Common myeloid progenitor, CD34-positive (primary cell): ENCODE measurements at regions not wholly inside any gene's neighbourhood (a gene's known extent, or its start where the extent isn't known, plus 50 kb on each side); places are given as distances from the start of the nearest gene placed in this dataset.
"Not testable (repeated sequence)": the region's sequence is repeated elsewhere in the genome, so short reads cannot be mapped to it uniquely, and the experiment has no call there.

ENCODE experiments used
- CTCF ChIA-PET: fragments of 350-600 bp; sonication (Branson Sonifier 250); formaldehyde crosslinking; loops from one replicate; lab custom pipeline; 2021; ENCODE audit warnings: antibody characterized with exemption; lab: Charles Lee
- POLR2A ChIA-PET: fragments of 350-600 bp; sonication (Branson Sonifier 250); formaldehyde crosslinking; loops from one replicate; lab custom pipeline; 2021; ENCODE audit warnings: antibody characterized with exemption; lab: Charles Lee
- DNase-seq, 3 donors: peaks; one replicate each; pipeline versions ENCODE4 v3.0.0 to v3.0.0-alpha.2; 2013
- H3K27ac ChIP-seq, 2 experiments: 1 replicate in 1 of 2; 2 replicates in 1 of 2; pipeline ENCODE4 v1.7.0; 2013; ENCODE audit warnings: inconsistent platforms in 2 of 2, low read length in 2 of 2, mild to moderate bottlenecking in 2 of 2, low read depth in 1 of 2, moderate library complexity in 1 of 2; ENCODE audit not compliant: severe bottlenecking in 2 of 2, insufficient read depth in 1 of 2, poor library complexity in 1 of 2
- H3K27me3 ChIP-seq, 5 experiments: replicated peaks in 2 of 5; 1 replicate in 3 of 5; 2 replicates in 2 of 5; pipeline versions ENCODE4 v1.6.1 to v1.7.0; 2013; ENCODE audit warnings: low read length in 4 of 5, mild to moderate bottlenecking in 2 of 5, moderate library complexity in 2 of 5, inconsistent platforms in 1 of 5; ENCODE audit not compliant: insufficient read depth in 5 of 5, control insufficient read depth in 4 of 5
- H3K36me3 ChIP-seq, 4 experiments: 1 replicate in 2 of 4; 2 replicates in 2 of 4; pipeline versions ENCODE4 v1.6.1 to v1.7.0; 2013; ENCODE audit warnings: low read length in 3 of 4, control low read depth in 1 of 4, mild to moderate bottlenecking in 1 of 4; ENCODE audit not compliant: control insufficient read depth in 4 of 4, insufficient read depth in 4 of 4
- H3K4me1 ChIP-seq, 4 experiments: 1 replicate in 3 of 4; 2 replicates in 1 of 4; pipeline versions ENCODE4 v1.6.1 to v1.7.1; 2013; ENCODE audit warnings: low read length in 3 of 4, mild to moderate bottlenecking in 3 of 4, control low read depth in 1 of 4, inconsistent platforms in 1 of 4, moderate library complexity in 1 of 4; ENCODE audit not compliant: control insufficient read depth in 4 of 4, insufficient read depth in 4 of 4; ENCODE audit errors: control extremely low read depth in 1 of 4
- H3K4me3 ChIP-seq, 7 experiments: 1 replicate in 4 of 7; 2 replicates in 3 of 7; pipeline versions ENCODE4 v1.5.1 to v1.7.0; 2013; ENCODE audit warnings: mild to moderate bottlenecking in 7 of 7, low read length in 6 of 7, moderate library complexity in 6 of 7, inconsistent platforms in 2 of 7, low read depth in 2 of 7, control low read depth in 1 of 7; ENCODE audit not compliant: insufficient read depth in 4 of 7, control insufficient read depth in 1 of 7; ENCODE audit errors: extremely low read depth in 1 of 7
- H3K9me3 ChIP-seq, 5 experiments: 1 replicate in 4 of 5; 2 replicates in 1 of 5; pipeline versions ENCODE4 v1.6.1 to v1.7.1; 2013; ENCODE audit warnings: low read length in 4 of 5, mild to moderate bottlenecking in 2 of 5, inconsistent platforms in 1 of 5, low read depth in 1 of 5, moderate library complexity in 1 of 5; ENCODE audit not compliant: control insufficient read depth in 4 of 5, insufficient read depth in 2 of 5; ENCODE audit errors: control extremely low read depth in 1 of 5
- WGBS: methylation state at CpG from one replicate; pipeline ENCODE4 v1.1.5; 2013; ENCODE audit not compliant: insufficient coverage; 5-methylcytosine and 5-hydroxymethylcytosine counted together

DNA sequence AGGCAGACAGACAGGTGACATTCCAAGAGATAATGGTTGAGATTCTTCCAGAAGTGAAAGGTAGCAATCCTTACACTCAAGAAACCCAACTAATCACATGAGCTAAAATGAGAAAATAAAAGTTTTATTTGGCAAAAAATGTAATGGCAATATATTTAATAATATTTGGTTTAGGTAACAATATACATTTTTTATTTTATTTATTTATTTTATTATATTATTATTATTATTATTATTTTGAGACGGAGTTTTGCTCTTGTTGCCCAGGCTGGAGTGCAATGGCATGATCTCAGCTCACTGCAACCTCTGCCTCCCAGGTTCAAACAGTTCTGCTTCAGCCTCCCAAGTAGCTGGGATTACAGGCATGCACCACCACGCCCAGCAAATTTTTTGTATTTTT, 74.6 kb upstream of the TET2 start:
- not testable (repeated sequence) for H3K4me1 ChIP-seq, H3K27ac ChIP-seq, H3K9me3 ChIP-seq, H3K27me3 ChIP-seq, H3K4me3 ChIP-seq, H3K36me3 ChIP-seq, DNase-seq
- ChIA-PET CTCF (interaction anchor here (0.7 kb wide), 1 partner anchor 25 kb away, joined by 3 read pairs; no protein-coding TSS in a partner anchor), POLR2A (interaction anchor here (0.6 kb wide), 1 partner anchor 142 kb away, joined by 4 read pairs; no protein-coding TSS in a partner anchor)
- WGBS = 100% methylated on average over 1 of the region's 2 CpGs

DNA sequence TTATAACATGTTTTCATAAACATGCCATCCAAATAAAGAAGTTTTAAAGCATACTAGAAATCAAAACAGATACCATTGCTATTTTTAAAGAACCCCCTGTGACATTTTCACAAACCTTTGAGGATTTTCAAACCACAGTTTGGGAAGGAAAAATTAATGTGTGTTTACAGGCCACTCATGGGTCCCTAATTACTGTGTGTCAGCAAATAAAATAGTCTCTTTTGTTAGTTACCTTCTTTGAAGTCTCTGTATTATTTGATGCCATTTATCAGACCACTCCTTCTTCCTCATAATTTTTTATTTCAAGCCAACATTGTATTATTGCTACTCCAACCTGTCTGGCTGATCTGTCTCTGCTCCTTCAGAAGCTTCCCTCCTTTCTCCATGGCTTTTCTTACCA, 72.6 kb upstream of the TET2 start:
- CTCF ChIA-PET = interaction anchor here (0.6 kb wide), 1 partner anchor 21 kb away, joined by 4 read pairs; no protein-coding TSS in a partner anchor
- no peak for DNase-seq
- no peaks in the 10 kb centered on the region for H3K27me3 ChIP-seq
- H3K4me3 ChIP-seq = no peak overlapping the region
- no peaks in the 10 kb centered on the region for H3K4me1 ChIP-seq
- H3K27ac ChIP-seq = no peak overlapping the region
- no peaks in the 10 kb centered on the region for H3K9me3 ChIP-seq
- H3K36me3 ChIP-seq = no peaks in the 10 kb centered on the region
- POLR2A ChIA-PET = no interaction called here

- 44% methylated on average over 2 of the region's 2 CpGs for WGBS
- H3K4me1 ChIP-seq = no peaks in the 10 kb centered on the region
- H3K4me3 ChIP-seq = no peak overlapping the region
- H3K36me3 ChIP-seq = no peaks in the 10 kb centered on the region
- ChIA-PET CTCF (no interaction called here), POLR2A (no interaction called here)
- H3K27ac ChIP-seq = no peak overlapping the region
- H3K9me3 ChIP-seq = peaks cover 0 to 4% (median 2%) of the 10 kb centered on the region in 5 experiments
- DNase-seq = no peak
- H3K27me3 ChIP-seq = no peaks in the 10 kb centered on the region
Measured at GRCh38 chr4:105075045-105075444, 71.6 kb upstream of the TET2 start.

- DNase-seq = no peak
- no peaks in the 10 kb centered on the region for H3K27me3 ChIP-seq
- CTCF ChIA-PET = interaction anchor here (0.7 kb wide), 1 partner anchor 145 kb away, joined by 4 read pairs; no protein-coding TSS in a partner anchor
- H3K36me3 ChIP-seq = no peaks in the 10 kb centered on the region
- 93% methylated on average over 7 of the region's 10 CpGs for WGBS
- H3K9me3 ChIP-seq = peaks cover 0 to 25% (median 3%) of the 10 kb centered on the region in 5 experiments
- H3K27ac ChIP-seq = no peak overlapping the region
- no peak overlapping the region for H3K4me3 ChIP-seq
- POLR2A ChIA-PET = interaction anchor here (0.6 kb wide), 2 partner anchors 14 to 24 kb away, joined by 3 to 8 read pairs; no protein-coding TSS in a partner anchor
- peaks cover 0 to 9% (median 6%) of the 10 kb centered on the region in 4 experiments for H3K4me1 ChIP-seq
Measured at GRCh38 chr4:105088110-105088879, 58.4 kb upstream of the TET2 start.

DNA sequence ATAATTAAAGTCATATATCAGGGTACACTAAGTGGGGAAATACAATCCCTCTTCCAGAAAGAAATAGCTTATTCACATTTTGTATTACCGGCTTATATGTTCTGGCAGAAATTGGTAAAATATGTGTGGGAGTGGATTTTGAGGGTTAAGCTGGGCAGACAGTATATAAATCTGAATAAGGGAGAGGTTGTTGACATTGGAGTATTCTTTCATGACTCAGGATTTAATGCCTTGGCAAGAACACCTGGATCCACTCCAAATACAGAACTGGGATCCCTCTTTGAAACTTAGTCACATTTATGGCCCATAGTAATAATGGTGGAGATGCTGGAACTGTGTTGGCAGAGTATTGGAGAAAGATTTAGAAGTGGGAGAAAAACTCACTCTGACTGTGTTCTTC, 54.3 kb upstream of the TET2 start:
- Histone ChIP-seq H3K36me3 (no peaks in the 10 kb centered on the region), H3K9me3 (peaks cover 0 to 46% (median 7%) of the 10 kb centered on the region in 5 experiments), H3K4me1 (peaks cover 0 to 9% (median 6%) of the 10 kb centered on the region in 4 experiments), H3K27ac (no peak overlapping the region), H3K27me3 (no peaks in the 10 kb centered on the region), H3K4me3 (no peak overlapping the region)
- WGBS = 100% methylated on average over 1 of the region's 1 CpG
- POLR2A ChIA-PET = no interaction called here
- no peak for DNase-seq
- CTCF ChIA-PET = no interaction called here

- WGBS = no CpG with 5 or more reads among the region's 1 CpG
- ChIA-PET CTCF (no interaction called here), POLR2A (no interaction called here)
- Histone ChIP-seq H3K9me3 (peaks cover 0 to 49% (median 10%) of the 10 kb centered on the region in 5 experiments), H3K4me3 (no peak overlapping the region), H3K27ac (no peak overlapping the region), H3K27me3 (no peaks in the 10 kb centered on the region), H3K36me3 (no peaks in the 10 kb centered on the region), H3K4me1 (peaks cover 0 to 9% (median 6%) of the 10 kb centered on the region in 4 experiments)
- no peak for DNase-seq
Measured at GRCh38 chr4:105092768-105093167, 53.9 kb upstream of the TET2 start.

DNA sequence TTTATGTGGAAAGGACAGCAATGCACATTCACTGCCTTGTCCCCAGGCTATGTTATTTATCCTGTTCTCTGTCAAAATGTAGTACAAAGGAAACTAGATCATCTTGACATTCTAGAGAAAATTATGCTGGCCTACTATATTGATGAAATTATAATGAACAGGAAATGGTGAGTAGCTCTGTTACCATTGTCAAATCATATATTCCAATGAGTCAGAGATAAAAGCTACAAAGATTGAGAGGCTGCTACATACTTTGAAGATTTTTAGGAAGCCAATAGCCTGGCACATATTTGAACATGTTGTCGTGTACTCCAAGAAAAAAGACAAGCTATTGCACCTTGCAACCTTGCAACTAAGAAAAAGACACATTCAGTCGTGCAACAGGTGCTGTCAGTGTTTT, 52.7 kb upstream of the TET2 start:
- Histone ChIP-seq H3K27ac (no peak overlapping the region), H3K36me3 (no peaks in the 10 kb centered on the region), H3K27me3 (no peaks in the 10 kb centered on the region), H3K9me3 (peaks cover 0 to 56% (median 11%) of the 10 kb centered on the region in 5 experiments), H3K4me3 (no peak overlapping the region), H3K4me1 (no peaks in the 10 kb centered on the region)
- POLR2A ChIA-PET = no interaction called here
- CTCF ChIA-PET = interaction anchor here (1.1 to 1.4 kb wide), 2 partner anchors 10 to 39 kb away, joined by 4 to 7 read pairs; no protein-coding TSS in a partner anchor
- 97% methylated on average over 2 of the region's 2 CpGs for WGBS
- DNase-seq = no peak
